OCI-LY7 (cell line): ENCODE measurements at regions not wholly inside any gene's neighbourhood (a gene's known extent, or its start where the extent isn't known, plus 50 kb on each side); places are given as distances from the start of the nearest gene placed in this dataset.

Source experiments
- BruUV-seq: library from RNA; stranded (reverse); fragments of 400-500 nt; replicated peaks from 2 replicates; lab custom pipeline; 2021; lab: Mats Ljungman, UMichigan
- CTCF ChIA-PET: fragments of 300-600 bp; sonication (Branson Sonifier 250); formaldehyde crosslinking; loops from one replicate; lab custom pipeline; 2022; ENCODE audit warnings: antibody characterized with exemption; ENCODE audit not compliant: unreplicated experiment; lab: Charles Lee
- POLR2A ChIA-PET: fragments of 300-600 bp; sonication (Branson Sonifier 250); formaldehyde crosslinking; loops from one replicate; lab custom pipeline; 2022; ENCODE audit warnings: antibody characterized with exemption; lab: Charles Lee
- DNase-seq: peaks from one replicate; pipeline ENCODE4 v3.0.0-alpha.2; 2015; ENCODE audit warnings: low spot score
- H2AFZ ChIP-seq: fragments of 200-600 bp; sonication (generic), shearing (Covaris generic); 2 replicates; pipeline ENCODE4 v1.6.1; 2014; ENCODE audit warnings: mild to moderate bottlenecking, antibody characterized with exemption, low read length, moderate library complexity
- H3K27ac ChIP-seq: fragments of 200-600 bp; sonication (generic); 2 replicates; pipeline ENCODE4 v1.5.1; 2014; ENCODE audit warnings: mixed run types, low read depth, mild to moderate bottlenecking, moderate library complexity, low read length, inconsistent platforms; ENCODE audit not compliant: poor library complexity, severe bottlenecking
- H3K36me3 ChIP-seq: fragments of 200-600 bp; sonication (generic); 2 replicates; pipeline ENCODE4 v1.6.1; 2014; ENCODE audit warnings: mild to moderate bottlenecking, antibody characterized with exemption, low read length, moderate library complexity, mixed read lengths; ENCODE audit not compliant: insufficient read depth
- H3K4me1 ChIP-seq: fragments of 200-600 bp; sonication (generic); 2 replicates; pipeline ENCODE4 v1.5.1; 2014; ENCODE audit warnings: mild to moderate bottlenecking, low read length; ENCODE audit not compliant: insufficient read depth, poor library complexity, severe bottlenecking
- H3K4me2 ChIP-seq: fragments of 200-600 bp; sonication (generic); 2 replicates; pipeline ENCODE4 v1.6.1; 2014; ENCODE audit warnings: mild to moderate bottlenecking, low read length
- H3K4me3 ChIP-seq: fragments of 200-600 bp; sonication (generic); 2 replicates; pipeline ENCODE4 v1.5.1; 2014; ENCODE audit warnings: mild to moderate bottlenecking, low read depth, low read length; ENCODE audit not compliant: poor library complexity, severe bottlenecking
- H3K79me2 ChIP-seq: fragments of 200-600 bp; sonication (generic); 2 replicates; pipeline ENCODE4 v1.6.1; 2016; ENCODE audit warnings: low read depth, mild to moderate bottlenecking, low read length, moderate library complexity, mixed read lengths; ENCODE audit not compliant: insufficient read depth
- H3K9me2 ChIP-seq: fragments of 200-600 bp; sonication (generic); 2 replicates; pipeline ENCODE4 v1.6.1; 2016; ENCODE audit warnings: mild to moderate bottlenecking, low read length, mixed read lengths; ENCODE audit not compliant: insufficient read depth
- H3K9me3 ChIP-seq: fragments of 200-600 bp; sonication (generic); 2 replicates; pipeline ENCODE4 v1.6.1; 2014; ENCODE audit warnings: mild to moderate bottlenecking, mixed run types, low read length, mixed read lengths
- H4K20me1 ChIP-seq: fragments of 200-600 bp; sonication (generic); 2 replicates; pipeline ENCODE4 v1.6.1; 2014; ENCODE audit warnings: mild to moderate bottlenecking, antibody characterized with exemption, low read length, moderate library complexity, mixed read lengths; ENCODE audit not compliant: insufficient read depth
- CTCF ChIP-seq: fragments of 200-600 bp; sonication (generic); conservative IDR thresholded peaks from 2 replicates; pipeline ENCODE4 v1.5.1; 2014; ENCODE audit warnings: mild to moderate bottlenecking, antibody characterized with exemption, low read length, moderate library complexity, mixed read lengths
- EZH2phosphoT487 ChIP-seq: fragments of 200-600 bp; sonication (generic); IDR thresholded peaks from 2 replicates; pipeline ENCODE4 v1.6.1; 2018; ENCODE audit warnings: low read depth, borderline replicate concordance, mild to moderate bottlenecking, mixed run types, antibody characterized with exemption, low read length, moderate library complexity, mixed read lengths
- intact Hi-C: fragments of 100-400 bp; cut with micrococcal nuclease; formaldehyde crosslinking; loops from one replicate; pipeline ENCODE4 v1.10.0; 2022; ENCODE audit not compliant: unreplicated experiment

DNA sequence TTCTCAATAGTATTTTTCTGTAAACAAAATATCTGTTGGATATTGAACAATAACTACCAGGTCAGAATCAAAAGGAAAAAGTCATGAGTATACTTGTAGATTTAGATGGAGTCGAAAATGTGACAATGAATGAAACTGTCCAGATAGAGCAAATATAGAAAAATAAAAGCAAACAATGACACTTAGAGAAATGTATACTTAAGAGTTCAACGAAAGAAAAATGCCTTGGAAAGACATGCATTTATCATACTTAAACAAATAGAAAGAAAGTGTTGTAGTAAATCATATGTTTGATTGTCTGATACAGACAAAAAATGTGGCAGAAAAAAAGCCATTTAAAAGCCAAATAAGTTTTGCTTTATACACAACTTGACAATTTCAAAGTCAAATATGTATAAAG lies 571.2 kb upstream of the MGAT4C start:
- BruUV-seq: no TSS peak
- intact Hi-C loops: no loop called here
- Histone ChIP-seq H3K36me3 (no peaks in the 10 kb centered on the region), H2AFZ (no peak overlapping the region), H3K79me2 (no peaks in the 10 kb centered on the region), H3K4me3 (no peak overlapping the region), H3K9me3 (no peaks in the 10 kb centered on the region), H4K20me1 (no peaks in the 10 kb centered on the region), H3K9me2 (no peaks in the 10 kb centered on the region), H3K4me2 (no peak overlapping the region), H3K4me1 (no peaks in the 10 kb centered on the region), H3K27ac (no peak overlapping the region)
- POLR2A ChIA-PET: no interaction called here
- TF ChIP-seq CTCF (no peak), EZH2phosphoT487 (no peak)
- DNase-seq: no peak
- CTCF ChIA-PET: no interaction called here

DNA sequence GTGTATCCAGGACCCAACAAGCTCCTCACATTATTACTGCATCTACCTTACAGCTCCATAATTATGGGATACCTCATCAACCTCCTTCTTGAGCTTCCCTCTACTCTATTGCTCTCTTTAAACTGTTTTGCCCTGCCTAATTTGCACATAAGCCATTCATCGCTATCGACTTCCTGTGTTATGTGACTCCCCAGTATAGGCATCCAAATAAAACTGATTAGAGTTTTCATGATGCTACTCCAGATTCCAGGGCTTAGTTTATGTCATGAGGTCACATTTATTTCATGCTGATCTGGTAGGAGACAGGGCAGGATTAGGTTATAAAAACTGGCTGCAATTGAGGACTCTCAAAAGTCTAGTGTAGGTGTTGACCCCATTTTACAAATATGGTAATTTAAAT lies 569.9 kb upstream of the MGAT4C start:
- Histone ChIP-seq H3K9me2 (no peaks in the 10 kb centered on the region), H3K9me3 (no peaks in the 10 kb centered on the region), H2AFZ (no peak overlapping the region), H4K20me1 (no peaks in the 10 kb centered on the region), H3K36me3 (no peaks in the 10 kb centered on the region), H3K27ac (no peak overlapping the region), H3K4me1 (no peaks in the 10 kb centered on the region), H3K4me3 (no peak overlapping the region), H3K79me2 (no peaks in the 10 kb centered on the region), H3K4me2 (no peak overlapping the region)
- intact Hi-C loops: no loop called here
- no peak for DNase-seq
- CTCF ChIA-PET: no interaction called here
- POLR2A ChIA-PET: no interaction called here
- no TSS peak for BruUV-seq
- TF ChIP-seq EZH2phosphoT487 (no peak), CTCF (no peak)

DNA sequence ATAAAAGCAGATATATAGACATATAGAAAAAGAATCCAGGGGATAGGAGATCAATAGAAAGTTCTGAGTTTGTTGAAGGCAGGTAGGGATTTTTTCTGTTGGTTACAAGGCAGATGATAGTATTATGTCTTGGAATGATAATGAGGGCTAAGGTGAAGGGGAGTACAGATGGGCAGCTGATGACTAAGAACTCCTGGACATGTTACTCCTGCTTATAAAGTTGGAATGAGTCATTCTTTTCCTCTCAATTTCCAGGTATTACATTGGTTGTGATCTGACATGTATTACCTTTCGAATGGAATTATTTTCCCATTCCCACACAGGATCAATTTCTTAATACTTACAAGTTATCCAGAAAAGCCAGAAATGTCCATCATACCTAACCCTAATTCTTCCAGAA lies 545.2 kb upstream of the MGAT4C start:
- ChIA-PET CTCF (no interaction called here), POLR2A (no interaction called here)
- no peak overlapping the region for H3K4me3 ChIP-seq
- H3K9me3 ChIP-seq: no peaks in the 10 kb centered on the region
- H3K36me3 ChIP-seq: no peaks in the 10 kb centered on the region
- no peak overlapping the region for H3K27ac ChIP-seq
- no peak for DNase-seq
- no peaks in the 10 kb centered on the region for H3K4me1 ChIP-seq
- intact Hi-C loops: no loop called here
- BruUV-seq: no TSS peak
- no peak overlapping the region for H3K4me2 ChIP-seq
- no peaks in the 10 kb centered on the region for H3K9me2 ChIP-seq
- no peaks in the 10 kb centered on the region for H4K20me1 ChIP-seq
- H2AFZ ChIP-seq: no peak overlapping the region
- H3K79me2 ChIP-seq: no peaks in the 10 kb centered on the region
- no peak for TF ChIP-seq EZH2phosphoT487
- no peak for TF ChIP-seq CTCF
